Stimulated activated CD8-positive, alpha-beta memory T cell treated with anti-CD3 and anti-CD28 coated beads, Interleukin-15, amount 100 ng/mL, for 48 hours (primary cell): ENCODE measurements at regions not wholly inside any gene's neighbourhood (a gene's known extent, or its start where the extent isn't known, plus 50 kb on each side); places are given as distances from the start of the nearest gene placed in this dataset.

Experiments
- DNase-seq, 2 donors: peaks; one replicate each; pipeline ENCODE4 v3.0.0-alpha.2; 2020; ENCODE audit warnings: low read depth in 2 of 2

DNA sequence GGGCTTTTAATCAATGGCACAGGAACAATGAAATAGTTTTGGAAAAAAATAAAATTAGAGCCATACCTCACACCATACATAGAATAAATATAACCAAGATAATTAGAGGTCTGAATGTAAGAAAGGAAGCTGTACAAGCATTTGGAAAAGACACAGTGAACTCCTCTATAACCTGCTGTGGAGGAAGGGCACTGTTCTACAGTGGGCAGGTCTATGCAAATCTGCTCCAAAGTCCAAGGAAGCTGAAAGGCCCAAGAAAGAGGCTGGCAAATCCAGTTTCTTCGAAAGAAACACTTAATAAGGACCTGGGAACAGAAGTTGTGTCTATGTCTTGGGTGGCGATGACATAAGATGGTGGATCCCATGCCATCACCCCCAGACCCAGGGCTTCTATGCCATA, 169.4 kb upstream of the RALGAPA2 start:
- no peak for DNase-seq

DNA sequence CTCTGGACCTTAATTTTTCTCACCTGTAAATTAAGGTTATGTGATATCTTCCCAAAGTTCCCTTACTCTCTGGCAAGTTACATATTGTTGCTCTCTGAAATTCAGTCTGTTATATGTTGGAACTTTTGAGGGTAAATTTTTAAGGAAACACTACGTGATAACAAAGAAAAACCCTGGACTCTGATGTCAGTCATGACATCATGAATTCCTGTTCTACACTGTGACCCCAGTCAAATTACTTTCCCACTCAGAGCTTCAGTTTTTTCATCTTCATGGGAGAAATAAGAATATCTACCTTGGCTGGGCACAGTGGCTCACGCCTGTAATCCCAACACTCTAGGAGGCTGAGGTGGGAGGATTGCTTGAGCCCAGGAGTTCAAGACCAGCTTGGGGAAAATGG, 164.6 kb upstream of the RALGAPA2 start:
- DNase-seq, result no peak

DNA sequence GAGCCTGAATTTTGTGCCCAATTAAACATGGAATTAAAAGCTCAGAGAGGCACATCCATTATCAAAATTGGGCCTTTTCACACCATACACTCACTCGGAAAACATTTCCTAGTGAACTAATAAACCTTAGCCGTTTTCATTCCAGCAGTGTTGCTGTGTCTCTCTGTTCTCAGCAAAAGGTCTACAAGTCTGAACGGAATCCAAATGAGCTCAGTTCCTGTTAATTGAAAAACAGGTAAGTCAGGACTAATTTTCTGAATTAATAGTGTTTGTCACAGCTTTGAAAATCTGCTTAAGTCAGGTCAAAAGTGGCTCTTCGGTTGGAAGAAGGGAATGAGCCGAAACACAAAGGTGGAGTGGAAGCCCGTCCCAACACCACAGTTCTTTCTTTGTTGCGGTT, 163.3 kb upstream of the RALGAPA2 start:
- DNase-seq, result no peak

DNA sequence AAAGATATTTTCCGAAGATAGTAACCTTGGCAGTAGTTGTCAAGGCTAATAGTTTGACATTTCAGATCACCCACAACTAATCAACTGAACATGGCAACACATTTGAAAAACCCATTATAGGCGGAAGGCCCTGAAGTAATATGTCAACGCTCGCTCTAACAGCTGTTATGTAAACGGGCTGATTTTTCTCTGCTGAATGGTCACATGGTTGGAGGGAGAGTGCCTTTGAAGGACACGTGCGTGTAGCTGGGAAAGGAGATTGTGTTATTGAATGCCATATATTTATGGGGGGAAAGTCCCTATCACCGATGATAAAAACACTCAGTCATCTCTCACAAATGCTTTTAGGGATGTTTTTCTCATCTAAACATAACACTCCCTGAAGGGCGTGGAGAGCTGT, 160.0 kb upstream of the RALGAPA2 start:
- no peak for DNase-seq

DNA sequence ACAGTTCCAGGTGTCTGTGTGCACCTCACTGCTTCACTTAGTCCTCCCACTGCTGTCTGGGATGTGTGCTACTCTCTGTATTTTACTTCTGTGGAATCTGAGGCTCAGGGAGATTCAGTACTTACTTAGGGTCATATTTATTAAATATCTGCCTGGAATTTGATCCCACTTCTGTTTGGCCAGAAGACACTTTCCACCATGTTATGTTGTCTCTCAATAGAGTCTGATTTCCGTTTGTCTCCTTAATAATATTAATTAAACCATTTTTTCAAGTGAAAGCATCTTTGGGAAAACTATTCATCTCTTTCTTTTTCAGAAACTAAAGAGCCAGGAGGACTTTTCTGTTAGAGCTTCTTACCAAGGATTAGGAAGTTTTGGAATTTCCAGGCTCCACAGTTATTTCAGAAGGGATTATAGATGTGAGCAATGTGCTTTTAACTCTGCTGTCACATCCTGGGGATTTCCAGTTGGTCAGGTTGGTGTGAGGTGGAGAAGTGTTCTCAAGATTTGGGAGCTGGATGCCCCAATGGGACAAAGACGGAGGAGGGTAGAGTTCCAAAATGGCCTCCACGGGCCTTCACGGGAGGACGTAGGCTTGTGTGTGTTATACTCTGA, 156.8 kb upstream of the RALGAPA2 start:
- DNase-seq, result no peak

DNA sequence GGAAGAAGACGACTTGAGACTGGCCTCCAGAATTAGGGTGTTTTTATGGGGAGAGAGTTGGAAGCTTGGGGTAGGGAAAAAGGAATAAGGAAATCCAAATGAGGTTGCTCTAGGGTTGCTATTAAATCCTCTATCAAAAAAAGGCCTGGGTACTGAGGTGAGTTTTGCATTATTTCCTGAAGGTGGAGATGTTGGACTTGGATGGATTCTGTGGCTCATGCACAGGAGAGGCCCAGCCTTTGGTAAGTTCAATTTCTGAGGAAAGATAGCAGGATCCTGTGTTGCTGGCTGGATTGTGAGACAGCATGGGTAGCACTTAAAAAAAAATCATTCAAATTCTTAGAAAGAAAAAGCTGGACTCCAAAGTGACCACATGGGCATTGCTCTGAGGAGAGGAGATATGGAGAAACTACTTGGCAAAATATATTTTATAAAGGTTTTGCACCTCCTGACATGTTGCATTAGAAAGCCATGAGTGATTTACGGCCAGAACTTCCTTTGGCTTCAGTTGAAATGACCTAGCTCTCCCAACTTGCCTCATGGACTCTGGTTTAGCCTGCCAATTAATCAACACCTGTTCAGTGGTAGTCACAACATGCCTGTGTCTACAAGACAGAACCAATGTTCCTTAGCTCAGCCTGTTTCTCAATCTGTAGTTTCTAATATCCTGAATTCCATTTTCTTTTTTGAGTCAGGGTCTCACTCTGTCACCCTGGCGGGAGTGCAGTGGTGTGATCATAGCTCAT, 152.1 kb upstream of the RALGAPA2 start:
- no peak for DNase-seq

DNA sequence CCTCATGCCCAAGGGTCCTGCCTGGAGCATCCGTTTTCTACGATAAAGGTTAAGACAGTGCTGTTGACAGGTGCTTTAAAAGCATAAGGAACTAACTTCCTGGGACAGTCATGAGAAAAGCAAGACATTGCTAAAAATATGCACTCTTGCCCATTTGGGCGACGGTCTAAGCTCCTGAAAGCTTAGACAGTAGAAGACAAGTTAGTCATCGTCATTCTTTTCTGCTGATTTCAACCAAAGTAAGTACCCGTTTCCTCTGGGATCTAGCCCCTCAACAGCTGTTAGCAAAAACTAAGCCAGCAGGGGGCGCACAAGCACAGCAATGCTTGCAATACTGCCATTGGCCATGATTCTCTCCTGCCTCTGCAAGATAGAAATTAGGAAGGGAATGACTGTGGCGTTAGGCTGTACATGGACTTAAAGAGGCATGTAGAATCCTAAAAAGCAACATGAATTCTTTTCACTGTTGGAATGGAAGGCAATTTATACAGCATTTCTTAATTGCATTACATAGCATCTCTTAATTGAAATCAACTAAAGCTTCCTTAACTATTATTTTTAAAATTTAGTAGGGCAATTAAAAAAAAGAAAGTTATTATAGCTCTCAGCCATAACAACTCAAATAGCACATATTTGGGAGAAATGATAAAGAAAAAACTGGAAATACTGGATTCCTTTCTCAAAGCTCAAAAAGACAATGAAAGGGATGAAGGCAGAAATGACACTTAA, 147.8 kb upstream of the RALGAPA2 start:
- peak; percentile 68 to 72 for DNase-seq

DNA sequence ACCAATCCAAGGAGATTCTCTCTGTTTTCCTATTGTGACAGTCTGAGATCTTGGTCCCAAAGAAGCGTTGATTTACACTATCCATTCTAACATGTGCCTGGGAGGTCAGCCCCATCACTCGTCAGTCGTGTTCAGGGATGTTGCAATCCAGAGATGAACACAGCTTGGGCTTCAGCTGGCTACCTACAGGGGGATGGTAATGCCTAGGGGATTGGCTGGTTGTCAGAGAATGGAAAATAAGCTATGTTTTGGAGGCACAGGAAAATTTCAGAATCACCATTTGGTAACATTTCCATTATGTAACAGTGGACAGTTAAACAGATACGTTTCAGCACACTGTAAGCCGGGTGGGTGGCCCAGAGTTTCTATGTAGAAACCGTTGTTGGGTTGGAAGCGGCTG, 147.1 kb upstream of the RALGAPA2 start:
- DNase-seq, result no peak

DNA sequence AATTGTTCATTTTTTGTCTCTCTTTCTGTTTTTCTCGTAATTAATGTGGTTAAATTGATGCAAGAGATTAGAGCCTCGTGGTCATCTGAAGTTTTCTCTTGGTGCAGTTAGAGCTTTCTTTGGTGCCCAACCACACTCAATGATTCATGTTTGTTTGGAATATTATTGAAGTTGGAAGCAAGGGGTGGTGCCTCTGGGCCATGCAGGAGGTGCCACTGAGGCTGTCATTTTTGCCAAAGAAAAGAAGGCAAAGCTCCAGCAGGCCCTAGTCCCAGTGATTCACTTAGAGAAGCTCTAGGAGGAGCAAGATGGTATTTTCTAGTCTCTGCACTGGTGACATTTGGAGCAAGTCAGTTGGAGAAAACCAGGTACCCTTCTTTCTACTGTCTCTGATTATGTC, 144.5 kb upstream of the RALGAPA2 start:
- no peak for DNase-seq

DNA sequence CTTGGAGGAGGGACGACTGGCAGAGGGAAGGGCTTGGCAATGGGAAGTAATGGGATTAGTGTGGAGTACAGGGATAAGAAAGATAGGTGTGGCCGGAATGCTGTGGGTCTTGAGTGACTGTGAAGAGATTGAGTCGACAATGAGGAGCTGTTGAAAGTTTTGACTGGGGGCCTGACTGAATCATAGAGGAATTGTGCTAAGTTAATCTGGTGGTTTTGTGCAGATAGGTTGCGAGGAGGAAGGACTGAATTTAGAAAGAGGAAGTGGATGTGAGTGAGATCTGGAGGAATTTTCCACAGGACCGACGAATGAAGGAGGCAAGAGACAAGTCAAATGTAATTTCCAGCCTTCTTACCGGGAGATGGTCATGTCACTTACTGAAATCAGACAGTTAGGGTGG, 143.9 kb upstream of the RALGAPA2 start:
- no peak for DNase-seq

DNA sequence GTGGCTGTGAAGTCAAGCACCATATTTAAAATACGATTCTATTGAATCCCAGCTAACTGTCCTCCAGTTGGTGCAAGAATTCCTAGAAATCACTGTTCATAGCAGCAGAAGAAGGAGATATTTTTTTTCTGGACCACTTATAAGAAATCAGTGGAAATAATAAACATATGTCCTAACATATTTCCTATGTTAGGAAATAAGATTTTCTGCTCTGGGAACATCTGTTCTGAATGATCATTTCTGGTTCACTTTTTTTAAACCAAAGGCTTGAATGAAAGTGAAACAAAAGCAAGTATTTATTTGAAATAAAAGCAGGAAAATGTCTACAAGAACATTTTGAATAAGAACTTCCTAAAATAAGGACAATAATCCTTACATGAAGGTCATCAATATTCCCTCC, 138.9 kb upstream of the RALGAPA2 start:
- DNase-seq, result no peak

DNA sequence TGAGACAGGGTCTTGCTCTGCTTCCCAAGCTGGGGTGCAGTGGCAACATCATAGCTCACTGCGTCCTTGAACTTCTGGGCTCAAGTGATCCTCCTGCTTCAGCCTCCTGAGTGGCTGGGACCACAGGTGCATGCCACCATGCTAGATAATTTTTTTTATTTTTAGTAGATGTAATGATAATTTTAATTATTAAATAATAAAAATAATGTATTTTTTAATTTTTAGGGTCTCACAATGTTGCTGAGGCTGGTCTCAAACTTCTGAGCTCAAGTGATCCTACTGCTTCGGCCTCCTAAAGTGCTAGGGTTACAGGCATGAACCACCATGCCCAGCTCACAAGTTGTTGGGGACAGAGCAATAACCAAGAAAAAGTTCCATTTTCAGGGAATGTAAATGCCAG, 138.0 kb upstream of the RALGAPA2 start:
- DNase-seq, result no peak

DNA sequence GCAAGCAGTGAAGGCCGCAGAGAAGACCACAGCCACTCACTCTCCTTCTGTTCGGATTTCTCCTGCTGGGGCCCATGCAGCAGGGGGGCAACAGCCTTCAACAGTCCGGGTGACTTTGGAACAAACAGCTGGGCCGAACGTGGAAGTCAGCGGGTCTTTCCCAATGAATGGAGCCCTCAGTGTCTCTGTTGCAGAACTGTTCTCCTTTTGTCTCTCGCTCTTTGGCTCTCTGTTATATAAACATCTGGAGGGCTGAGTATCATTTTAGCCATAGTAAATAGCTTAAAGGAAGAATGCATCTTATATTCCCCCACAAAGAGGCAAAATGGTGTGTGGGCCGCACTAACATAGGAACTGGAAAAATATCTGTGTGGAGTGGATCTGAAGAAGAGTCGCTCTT, 136.7 kb upstream of the RALGAPA2 start:
- no peak for DNase-seq

DNA sequence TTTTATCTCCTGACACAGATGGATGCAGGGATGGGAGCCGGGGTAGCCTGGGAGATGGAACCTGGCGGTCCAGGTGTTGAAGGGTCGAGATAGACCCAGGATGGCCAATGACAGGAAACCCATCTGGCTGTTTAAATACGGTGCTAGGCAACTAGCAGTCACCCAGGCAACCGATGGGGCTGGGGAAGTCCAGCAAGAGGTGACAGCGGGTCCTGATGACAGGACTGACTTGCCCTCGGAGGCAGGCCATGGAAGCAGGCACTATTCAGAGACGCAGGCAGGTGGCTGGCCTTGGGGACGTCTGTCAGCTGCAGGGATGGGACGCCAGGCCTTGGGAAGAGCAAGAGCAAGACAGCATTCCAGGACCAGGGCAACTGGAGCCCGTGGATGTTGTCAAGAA, 135.4 kb upstream of the RALGAPA2 start:
- no peak for DNase-seq

DNA sequence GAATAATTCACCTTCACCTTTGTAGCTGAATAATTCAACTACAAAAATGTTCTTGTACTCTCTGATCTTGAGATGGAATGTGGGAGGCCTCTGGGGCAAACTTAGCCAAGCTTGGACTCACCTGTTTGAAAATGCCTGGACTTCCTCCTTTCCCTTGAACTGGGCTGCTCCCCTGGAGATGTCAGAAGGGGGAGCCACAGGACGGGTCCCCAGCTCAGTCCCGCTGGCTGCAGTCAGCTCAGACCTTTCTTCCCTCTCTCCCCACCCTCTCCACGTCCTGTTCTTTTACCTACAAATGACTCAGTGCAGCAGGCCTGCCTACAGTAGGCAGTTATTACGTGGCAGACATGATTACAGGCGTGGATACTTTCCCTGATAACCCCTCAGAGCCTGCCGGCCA, 131.5 kb upstream of the RALGAPA2 start:
- DNase-seq, result no peak

DNA sequence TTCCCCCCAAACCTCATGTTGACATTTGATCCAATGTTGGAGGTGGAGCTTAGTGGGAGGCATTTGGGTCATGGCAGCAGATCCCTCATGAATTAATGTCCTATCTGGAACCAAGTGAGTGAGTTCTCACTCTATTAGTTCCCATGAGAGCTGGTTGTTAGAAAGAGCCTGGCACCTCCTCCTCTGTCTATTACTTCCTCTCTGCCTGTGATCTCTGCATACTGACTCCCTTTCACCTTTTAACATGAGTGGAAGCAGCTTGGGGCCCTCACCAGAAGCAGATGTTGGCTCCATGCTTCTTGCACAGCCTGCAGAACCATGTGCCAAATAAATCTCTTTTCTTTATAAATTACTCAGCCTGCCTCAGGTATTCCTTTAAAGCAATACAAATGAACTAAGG, 127.3 kb upstream of the RALGAPA2 start:
- DNase-seq, result no peak

DNA sequence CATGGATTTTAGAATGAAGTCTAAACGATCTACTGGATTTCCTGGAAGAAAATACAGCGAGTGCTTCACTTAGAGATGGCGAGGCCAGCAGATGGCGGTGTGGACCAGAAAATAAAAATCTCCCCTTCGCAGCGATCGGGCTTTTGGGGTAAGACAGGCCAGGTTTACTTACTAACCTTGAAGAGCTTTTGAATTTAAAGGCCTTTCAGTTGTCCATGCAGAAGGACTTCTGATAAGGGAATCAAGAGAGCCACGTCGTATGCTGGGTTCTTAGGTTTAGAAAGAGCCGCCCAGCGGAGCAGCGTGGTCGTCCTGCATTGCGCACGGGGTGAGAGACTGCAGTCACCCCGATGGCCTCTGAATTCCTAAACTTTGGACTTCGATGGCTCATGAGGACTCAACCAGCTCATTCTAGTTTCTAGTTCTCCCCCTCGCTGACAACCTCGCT, 125.2 kb upstream of the RALGAPA2 start:
- peak; percentile 6 to 15 for DNase-seq

DNA sequence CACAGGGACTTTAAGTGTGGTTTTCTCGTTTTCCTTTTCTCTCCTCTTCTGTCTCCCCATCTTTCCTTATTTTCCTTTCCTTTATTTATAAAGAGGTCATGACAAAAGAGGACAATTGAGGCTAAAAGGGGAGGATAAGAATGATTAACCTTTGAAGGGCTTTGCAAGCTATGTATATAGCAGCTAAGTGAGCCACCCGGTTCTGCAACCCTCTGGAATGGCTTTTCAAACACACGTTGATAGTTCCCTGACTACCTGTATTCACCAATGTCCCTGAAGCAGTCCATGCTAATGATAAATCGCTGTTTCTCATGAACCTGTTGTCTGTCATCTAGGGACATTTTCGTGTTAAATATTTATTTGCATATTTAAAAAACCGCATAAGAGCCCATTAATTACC, 124.4 kb upstream of the RALGAPA2 start:
- no peak for DNase-seq

DNA sequence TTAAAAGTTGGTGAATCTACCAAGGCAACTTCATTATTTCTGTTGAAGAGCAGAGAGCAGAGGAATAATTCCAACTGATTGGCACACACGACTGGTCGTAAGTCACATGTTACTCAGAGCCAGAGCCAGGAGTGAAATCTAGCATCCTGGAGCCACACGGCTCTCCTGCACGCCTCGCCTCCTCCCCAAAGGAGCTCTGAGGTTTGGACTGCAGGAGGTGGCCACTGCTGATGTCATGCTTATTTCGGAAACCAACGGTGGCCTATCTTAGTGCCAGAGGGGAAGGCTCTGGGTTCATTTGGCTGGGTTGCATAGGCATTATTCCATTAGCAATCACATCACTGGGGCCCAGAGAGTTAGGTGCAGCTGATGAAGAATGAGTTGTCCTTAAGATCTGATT, 123.5 kb upstream of the RALGAPA2 start:
- DNase-seq, result no peak

DNA sequence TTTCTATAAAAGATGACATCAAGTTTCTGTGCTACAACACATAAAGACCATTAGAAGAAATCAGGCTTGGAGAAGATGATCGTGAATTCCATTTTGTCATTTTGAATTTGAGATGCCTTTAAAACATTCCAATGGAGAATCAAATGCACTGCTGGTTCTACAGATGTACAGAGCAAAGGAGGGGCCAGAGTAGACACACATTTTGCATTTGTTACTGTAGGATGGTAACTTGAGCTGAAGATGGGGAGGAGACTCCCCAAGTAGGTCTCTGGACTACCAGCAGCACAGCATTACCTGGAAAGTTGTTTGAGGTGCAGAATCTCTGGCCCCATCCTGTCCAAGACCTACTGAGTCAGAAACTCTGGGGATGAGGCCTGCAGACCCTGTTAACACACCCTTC, 121.6 kb upstream of the RALGAPA2 start:
- DNase-seq, result no peak

DNA sequence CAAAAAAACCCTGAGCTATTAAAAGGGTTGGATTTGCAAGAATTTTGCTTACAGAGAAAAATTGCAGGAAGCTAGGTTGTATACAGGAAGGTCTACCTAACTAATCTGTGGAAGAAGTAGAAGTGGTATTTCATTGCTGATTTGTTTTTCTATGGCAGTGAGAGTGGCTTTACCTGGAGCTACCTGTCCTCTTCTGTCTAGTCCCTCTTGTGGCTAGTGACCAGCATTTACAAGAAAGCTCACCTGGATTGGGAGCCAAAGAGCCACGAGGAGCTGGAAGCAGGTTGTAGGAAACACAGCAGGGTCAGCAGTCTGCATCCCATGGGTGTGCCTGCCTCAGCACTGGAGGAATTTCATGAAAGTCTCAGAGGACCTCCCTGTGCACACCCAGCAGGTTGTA, 120.3 kb upstream of the RALGAPA2 start:
- DNase-seq, result no peak

DNA sequence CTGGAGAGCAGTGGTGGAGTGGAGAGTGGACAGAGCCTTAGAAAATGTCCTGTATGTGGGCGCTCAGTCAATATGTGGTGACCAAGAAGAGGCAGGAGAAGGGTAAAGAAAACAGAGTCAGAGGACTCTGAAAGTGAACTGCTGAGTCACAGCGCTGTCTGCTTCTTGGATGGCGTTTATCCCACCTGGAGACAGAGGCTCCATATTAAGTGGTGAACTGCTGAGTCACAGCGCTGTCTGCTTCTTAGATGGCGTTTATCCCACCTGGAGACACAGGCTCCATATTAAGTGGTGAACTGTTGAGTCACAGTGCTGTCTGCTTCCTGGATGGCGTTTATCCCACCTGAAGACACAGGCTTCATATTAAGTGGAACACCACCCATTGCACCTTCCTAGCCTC, 119.3 kb upstream of the RALGAPA2 start:
- DNase-seq, result no peak

DNA sequence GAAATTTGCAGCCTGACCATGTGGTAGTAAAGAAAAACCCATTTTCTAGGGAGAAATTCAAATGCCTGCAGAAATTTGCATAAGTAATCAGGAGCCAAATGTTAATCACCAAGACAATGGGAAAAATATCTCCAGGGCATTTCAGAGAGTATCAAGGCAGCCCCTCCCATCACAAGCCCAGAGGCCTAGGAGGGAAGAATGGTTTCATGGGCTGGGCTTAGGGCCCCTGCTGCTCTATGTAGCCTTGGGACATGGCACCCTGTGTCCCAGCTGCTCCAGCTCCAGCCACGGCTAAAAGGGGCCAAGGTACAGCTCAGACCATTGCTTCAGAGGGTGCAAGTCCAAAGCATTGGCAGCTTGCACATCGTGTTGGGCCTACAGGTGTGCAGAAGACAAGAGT, 117.2 kb upstream of the RALGAPA2 start:
- DNase-seq, result no peak
